T-helper 2 cell (primary cell): ENCODE measurements at regions not wholly inside any gene's neighbourhood (a gene's known extent, or its start where the extent isn't known, plus 50 kb on each side); places are given as distances from the start of the nearest gene placed in this dataset.
"Not testable (repeated sequence)": the region's sequence is repeated elsewhere in the genome, so short reads cannot be mapped to it uniquely, and the experiment has no call there.

Experiments used
- DNase-seq, 5 experiments: peaks; one replicate each; pipeline versions ENCODE4 v3.0.0 to v3.0.0-alpha.2; 2012 to 2022

DNA sequence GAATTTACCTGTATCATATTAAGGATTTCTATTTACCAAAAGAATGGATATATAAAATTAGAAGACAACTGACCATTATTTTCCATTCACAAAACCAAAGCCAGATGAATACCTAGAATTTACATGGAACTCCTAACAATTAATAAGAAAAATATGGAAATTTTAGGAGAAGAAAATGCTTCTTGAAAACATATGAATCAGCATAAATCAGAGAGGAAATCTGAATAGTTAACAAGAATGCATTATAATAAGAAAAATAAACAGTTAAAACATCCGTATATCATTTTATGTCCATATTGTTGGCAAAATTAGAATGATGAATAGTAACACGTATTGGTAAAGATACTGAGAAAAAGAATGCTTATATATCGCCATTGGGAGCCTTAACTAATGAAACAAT lies 505.5 kb downstream of the NEBL start:
- no peak for DNase-seq

DNA sequence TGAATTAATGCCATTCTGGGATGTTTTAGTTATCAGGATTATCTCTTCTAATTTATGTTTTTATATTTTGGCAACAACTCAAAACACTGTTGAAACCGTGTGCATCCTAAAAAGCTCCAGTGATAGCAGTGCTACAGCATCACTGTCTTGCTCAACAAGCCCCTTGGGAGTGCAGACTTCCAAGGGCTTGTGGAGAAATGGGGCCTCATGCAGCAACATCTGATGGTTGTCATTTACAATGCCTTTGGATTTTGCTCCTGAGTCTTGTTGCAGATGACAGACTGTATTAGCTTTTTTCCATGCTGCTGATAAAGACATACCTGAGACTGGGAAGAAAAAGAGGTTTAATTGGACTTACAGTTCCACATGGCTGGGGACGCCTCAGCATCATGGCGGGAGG lies 515.4 kb downstream of the NEBL start:
- no peak for DNase-seq

DNA sequence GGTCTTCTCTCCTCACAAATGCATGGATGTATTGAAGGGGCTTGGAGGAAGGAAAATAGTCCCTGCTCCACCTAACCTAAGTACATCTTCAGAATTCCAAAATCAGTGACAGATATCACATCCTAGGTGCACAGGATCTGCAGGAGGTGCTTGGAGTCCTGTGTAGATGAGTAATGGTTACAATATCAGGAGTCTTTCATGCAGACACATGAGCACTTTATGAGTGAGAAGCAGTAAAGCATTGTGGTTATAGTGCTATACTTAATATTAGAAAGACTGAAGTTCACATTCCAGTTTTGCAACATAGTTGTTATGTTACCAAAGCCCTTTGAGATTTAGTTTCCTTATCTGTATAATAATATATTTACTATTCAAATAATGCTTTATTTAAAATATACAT lies 516.7 kb downstream of the NEBL start:
- DNase-seq, result no peak

DNA sequence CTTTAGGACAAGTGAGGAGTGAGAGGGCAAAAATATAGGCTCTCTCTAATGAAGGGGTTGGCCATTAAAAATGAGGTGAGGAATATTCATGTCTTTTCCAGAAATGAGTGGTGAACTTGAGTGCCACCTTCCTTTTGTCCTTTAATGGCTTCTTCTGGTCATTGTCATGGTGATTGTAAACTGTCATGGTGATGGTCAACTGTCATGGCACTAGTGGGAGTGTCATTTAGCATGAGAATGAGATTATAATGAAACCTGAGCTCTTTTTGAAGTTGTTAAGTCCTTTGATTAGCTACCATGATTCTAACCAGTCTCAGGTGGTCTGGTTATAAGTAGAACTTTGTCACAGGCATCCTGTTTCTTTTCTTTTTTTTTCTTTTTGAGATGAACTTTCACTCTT lies 524.4 kb downstream of the NEBL start:
- no peak for DNase-seq

DNA sequence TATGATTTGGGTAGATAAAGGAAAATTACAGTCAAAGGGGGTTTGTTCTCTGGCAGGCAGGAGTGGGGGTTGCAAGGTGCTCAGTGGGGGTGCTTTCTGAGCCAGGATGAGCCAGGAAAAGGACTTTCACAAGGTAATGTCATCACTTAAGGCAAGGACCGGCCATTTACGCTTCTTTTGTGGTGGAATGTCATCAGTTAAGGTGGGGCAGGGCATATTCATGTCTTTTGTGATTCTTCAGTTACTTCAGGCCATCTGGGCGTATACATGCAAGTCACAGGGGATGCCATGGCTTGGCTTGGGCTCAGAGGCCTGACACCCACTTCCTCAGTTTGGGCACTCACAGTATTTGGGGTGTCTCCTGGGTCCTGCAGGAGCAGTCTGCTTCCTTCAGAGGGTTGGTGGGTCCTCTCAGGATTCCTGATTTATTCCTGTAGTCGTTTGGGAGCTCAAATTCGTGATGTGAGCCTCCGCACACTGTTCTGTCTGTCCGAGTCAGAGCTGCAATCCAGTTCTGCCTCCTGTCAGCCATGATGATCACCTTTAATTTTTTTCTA lies 526.1 kb downstream of the NEBL start:
- DNase-seq, result not testable (repeated sequence)

DNA sequence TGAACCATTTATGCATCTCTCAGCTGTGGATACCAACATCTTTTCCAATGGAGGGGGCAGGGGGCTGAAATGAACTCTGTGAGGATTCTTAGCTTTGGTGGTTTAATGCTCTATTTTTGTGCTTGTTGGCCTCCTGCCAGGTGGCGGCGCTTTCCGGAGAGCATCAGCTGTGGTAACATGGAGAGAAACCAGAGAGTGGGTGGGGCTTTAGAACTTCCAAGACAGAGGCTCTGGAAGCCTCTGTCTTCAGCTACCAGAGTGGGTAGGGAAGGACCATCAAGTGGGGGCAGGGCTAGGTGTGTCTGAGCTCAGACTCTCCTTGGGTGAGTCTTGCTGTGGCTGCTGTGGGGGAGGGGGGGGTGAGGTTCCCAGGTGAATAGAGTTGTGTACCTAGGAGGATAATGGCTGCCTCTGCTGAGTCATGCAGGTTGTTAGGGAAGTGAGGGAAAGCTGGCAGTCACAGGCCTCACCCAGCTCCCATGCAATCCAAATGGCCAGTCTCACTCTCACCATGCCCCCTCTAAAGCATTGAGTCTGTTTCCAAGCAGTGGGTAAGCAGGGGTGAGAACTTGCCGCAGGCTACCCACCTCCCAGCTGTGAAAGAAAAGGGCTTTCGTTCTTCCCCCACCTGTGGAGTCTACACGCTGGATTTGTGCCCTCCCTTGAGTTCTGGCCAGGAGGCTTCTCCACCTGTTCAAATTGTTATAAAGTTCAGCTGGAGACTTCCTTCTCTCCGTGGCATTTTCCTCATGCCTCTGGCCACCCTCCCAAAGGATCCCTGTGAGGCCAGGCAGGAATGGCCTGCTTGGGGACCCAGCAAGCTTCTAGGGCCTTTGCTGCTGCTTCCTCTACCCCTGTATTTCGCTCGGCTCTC lies 527.0 kb downstream of the NEBL start:
- DNase-seq, result no peak

GRCh38 chr10:20363684-20364083 lies 533.4 kb downstream of the NEBL start:
- no peak for DNase-seq

DNA sequence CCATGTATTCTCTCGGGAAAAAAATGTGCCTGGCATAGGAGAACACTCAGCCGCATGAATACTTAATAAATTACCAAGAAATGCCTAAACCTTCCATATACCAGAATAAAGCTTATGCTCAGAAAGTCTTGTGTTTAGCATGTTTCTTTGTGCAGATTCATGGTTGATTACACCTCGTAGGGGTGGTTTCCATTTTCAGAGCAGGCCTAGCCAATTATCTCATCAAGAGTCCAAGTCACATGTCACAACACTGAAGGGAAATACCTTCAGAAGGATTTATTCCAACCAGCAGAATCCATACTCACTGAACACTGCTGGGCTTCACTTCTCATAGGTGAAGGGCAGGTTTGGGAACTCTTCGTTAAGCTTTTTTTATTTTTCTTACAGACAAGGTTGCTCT lies 539.7 kb downstream of the PLXDC2 start:
- DNase-seq, result no peak

GRCh38 chr10:20355011-20355410 lies 538.8 kb downstream of the PLXDC2 start:
- no peak for DNase-seq

DNA sequence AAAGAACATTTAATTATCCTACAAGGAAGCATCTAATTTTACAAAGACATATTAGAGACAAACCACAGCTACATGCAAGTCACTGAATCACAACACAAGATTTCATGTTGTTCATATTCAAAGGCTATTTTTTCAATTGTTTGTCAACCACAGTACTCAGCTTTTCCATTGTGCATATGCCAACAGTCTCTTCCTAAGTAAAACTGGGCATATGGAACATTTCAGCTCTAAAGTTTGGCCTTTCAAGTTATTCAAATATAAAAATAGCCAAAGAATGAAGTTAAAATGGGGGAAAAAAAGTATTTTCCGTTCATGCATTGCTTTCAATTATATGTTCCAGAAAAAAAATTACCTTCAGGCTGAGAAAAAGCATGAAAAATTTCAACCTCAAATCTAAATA lies 537.9 kb downstream of the PLXDC2 start:
- no peak for DNase-seq

DNA sequence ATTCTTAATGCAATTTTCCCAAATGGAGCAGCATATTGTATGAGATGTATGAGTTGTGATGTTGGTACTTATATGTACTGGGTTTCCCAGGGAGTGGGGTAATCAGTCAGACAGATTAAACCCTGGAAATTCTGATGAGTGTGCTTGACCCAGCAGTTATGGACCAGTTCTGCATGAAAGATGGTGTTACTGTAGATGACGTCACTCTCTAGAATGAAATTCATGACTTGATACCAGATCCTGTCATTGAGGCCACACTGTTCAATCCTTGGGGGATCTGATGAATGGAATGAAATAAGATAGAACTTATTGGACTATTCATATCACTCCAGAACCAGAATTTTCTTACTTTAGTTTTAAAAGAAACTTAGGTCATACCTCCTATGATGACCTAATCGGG lies 534.3 kb downstream of the PLXDC2 start:
- no peak for DNase-seq

- DNase-seq, result no peak
Observed at GRCh38 chr10:20343036-20343435, 526.8 kb downstream of the PLXDC2 start.
